VCaP (cell line): ENCODE measurements at regions not wholly inside any gene's neighbourhood (a gene's known extent, or its start where the extent isn't known, plus 50 kb on each side); places are given as distances from the start of the nearest gene placed in this dataset.

Source experiments
- H3K27ac ChIP-seq: fragments of 450-650 bp; 2 replicates; pipeline ENCODE4 v1.5.1; 2017
- CTCF ChIP-seq: fragments of 450-650 bp; conservative IDR thresholded peaks from 2 replicates; pipeline ENCODE4 v1.5.1; 2017; ENCODE audit warnings: mild to moderate bottlenecking, moderate library complexity

- no peak for TF ChIP-seq CTCF
- no peak overlapping the region for H3K27ac ChIP-seq
These were observed 178.3 kb upstream of the ZIC3 start for GRCh38 chrX:137387646-137388045.

GRCh38 chrX:137366018-137366633 lies 199.8 kb upstream of the ZIC3 start:
- TF ChIP-seq CTCF = no peak

GRCh38 chrX:137363559-137363958 lies 202.4 kb upstream of the ZIC3 start:
- H3K27ac ChIP-seq = no peak overlapping the region
- TF ChIP-seq CTCF = no peak

More at GRCh38 chrX:137366018-137366633, 199.8 kb upstream of the ZIC3 start:
- no peak overlapping the region for H3K27ac ChIP-seq

GRCh38 chrX:137362583-137362982 lies 203.3 kb upstream of the ZIC3 start:
- no peak overlapping the region for H3K27ac ChIP-seq
- TF ChIP-seq CTCF = no peak

- TF ChIP-seq CTCF = no peak
- H3K27ac ChIP-seq = no peak overlapping the region
These were observed 211.1 kb upstream of the ZIC3 start for GRCh38 chrX:137354851-137355250.

- H3K27ac ChIP-seq = no peak overlapping the region
- no peak for TF ChIP-seq CTCF
These were observed 212.5 kb upstream of the ZIC3 start for GRCh38 chrX:137353404-137353803.

GRCh38 chrX:137352101-137352660 lies 213.7 kb upstream of the ZIC3 start:
- no peak overlapping the region for H3K27ac ChIP-seq
- TF ChIP-seq CTCF = no peak
